ENCODE measurements at regions not wholly inside any gene's neighbourhood (a gene's known extent, or its start where the extent isn't known, plus 50 kb on each side); places are given as distances from the start of the nearest gene placed in this dataset.

- H3K4me1 ChIP-seq (ENCODE audit: control insufficient read depth in 1 of 2, low read depth in 2 of 2), result peaks cover 6 to 14% of the 10 kb centered on the region in 2 donors
- no peaks in the 10 kb centered on the region for H3K27me3 ChIP-seq (replicated peaks; ENCODE audit: insufficient read depth)
- no peak for TF ChIP-seq CTCF (IDR thresholded peaks at IDR 0.05)
- no peaks in the 10 kb centered on the region for H3K9me3 ChIP-seq
- H3K36me3 ChIP-seq, result no peaks in the 10 kb centered on the region
- H3K27ac ChIP-seq, result no peak overlapping the region
- DNase-seq (ENCODE audit: low spot score), result no peak
- ATAC-seq (ENCODE audit: insufficient number of reproducible peaks, low FRiP score, low read depth), result no peak
- H3K4me3 ChIP-seq, result no peak overlapping the region
Observed at GRCh38 chr2:176817061-176817565, 395.5 kb upstream of the HNRNPA3 start.

- Histone ChIP-seq H3K4me3 (no peak overlapping the region), H3K27me3 (replicated peaks; ENCODE audit: insufficient read depth) (no peaks in the 10 kb centered on the region), H3K4me1 (ENCODE audit: control insufficient read depth in 1 of 2, low read depth in 2 of 2) (peaks cover 6 to 14% of the 10 kb centered on the region in 2 donors), H3K36me3 (no peaks in the 10 kb centered on the region), H3K27ac (no peak overlapping the region), H3K9me3 (no peaks in the 10 kb centered on the region)
- DNase-seq (ENCODE audit: low spot score) (no peak), ATAC-seq (ENCODE audit: insufficient number of reproducible peaks, low FRiP score, low read depth) (no peak)
- TF ChIP-seq CTCF (IDR thresholded peaks at IDR 0.05), result no peak
Observed at GRCh38 chr2:176818076-176818475, 394.5 kb upstream of the HNRNPA3 start.

- DNase-seq (ENCODE audit: low spot score) (no peak), ATAC-seq (ENCODE audit: insufficient number of reproducible peaks, low FRiP score, low read depth) (no peak)
- H3K4me1 ChIP-seq (ENCODE audit: control insufficient read depth in 1 of 2, low read depth in 2 of 2), result peaks cover 6 to 11% of the 10 kb centered on the region in 2 donors
- no peaks in the 10 kb centered on the region for H3K36me3 ChIP-seq
- H3K9me3 ChIP-seq, result no peaks in the 10 kb centered on the region
- H3K27me3 ChIP-seq (replicated peaks; ENCODE audit: insufficient read depth), result no peaks in the 10 kb centered on the region
- no peak for TF ChIP-seq CTCF (IDR thresholded peaks at IDR 0.05)
- H3K4me3 ChIP-seq, result no peak overlapping the region
- H3K27ac ChIP-seq, result no peak overlapping the region
Observed at GRCh38 chr2:176818617-176819016, 394.0 kb upstream of the HNRNPA3 start.

GRCh38 chr2:176819306-176819705 lies 393.3 kb upstream of the HNRNPA3 start:
- no peak for TF ChIP-seq CTCF (IDR thresholded peaks at IDR 0.05)
- H3K9me3 ChIP-seq, result no peaks in the 10 kb centered on the region
- peaks cover 3 to 4% of the 10 kb centered on the region in 2 donors for H3K4me1 ChIP-seq (ENCODE audit: control insufficient read depth in 1 of 2, low read depth in 2 of 2)
- no peak overlapping the region for H3K27ac ChIP-seq
- no peak for DNase-seq (ENCODE audit: low spot score)
- no peak for ATAC-seq (ENCODE audit: insufficient number of reproducible peaks, low FRiP score, low read depth)
- H3K27me3 ChIP-seq (replicated peaks; ENCODE audit: insufficient read depth), result no peaks in the 10 kb centered on the region
- H3K36me3 ChIP-seq, result no peaks in the 10 kb centered on the region
- H3K4me3 ChIP-seq, result no peak overlapping the region

GRCh38 chr2:176820371-176820932 lies 392.1 kb upstream of the HNRNPA3 start:
- H3K4me3 ChIP-seq, result no peak overlapping the region
- no peak for TF ChIP-seq CTCF (IDR thresholded peaks at IDR 0.05)

More at GRCh38 chr2:176820371-176820932, 392.1 kb upstream of the HNRNPA3 start:
- Histone ChIP-seq H3K27ac (no peak overlapping the region), H3K36me3 (no peaks in the 10 kb centered on the region), H3K27me3 (replicated peaks; ENCODE audit: insufficient read depth) (no peaks in the 10 kb centered on the region), H3K9me3 (no peaks in the 10 kb centered on the region), H3K4me1 (ENCODE audit: control insufficient read depth in 1 of 2, low read depth in 2 of 2) (no peaks in the 10 kb centered on the region)
- no peak for DNase-seq (ENCODE audit: low spot score)
- no peak for ATAC-seq (ENCODE audit: insufficient number of reproducible peaks, low FRiP score, low read depth)

All from thoracic aorta (tissue), 2 donors.